Right lobe of liver (tissue), 4 donors: ENCODE measurements at regions not wholly inside any gene's neighbourhood (a gene's known extent, or its start where the extent isn't known, plus 50 kb on each side); places are given as distances from the start of the nearest gene placed in this dataset.

ENCODE experiments used
- POLR2A ChIP-seq: fragments of 450-650 bp; IDR thresholded peaks from one replicate; pipeline ENCODE4 v1.6.1; 2017; ENCODE audit warnings: antibody characterized with exemption, mild to moderate bottlenecking
- TF ChIP-seq, protein P1 (sequence below), 4 donors: fragments of 200-600 bp in 3 of 4; fragments of 450-650 bp in 1 of 4; IDR thresholded peaks; one replicate each; pipeline versions ENCODE4 v1.5.1 to v1.8.0; 2016 to 2022; ENCODE audit warnings: antibody characterized with exemption in 4 of 4, mild to moderate bottlenecking in 2 of 4
- donor health status: DM: no; HTN: no; CAD: no.
- donor health status: DM: no; HTN: no; CAD: no.
- donor health status: DM: no; HTN: yes; CAD: no.

DNA sequence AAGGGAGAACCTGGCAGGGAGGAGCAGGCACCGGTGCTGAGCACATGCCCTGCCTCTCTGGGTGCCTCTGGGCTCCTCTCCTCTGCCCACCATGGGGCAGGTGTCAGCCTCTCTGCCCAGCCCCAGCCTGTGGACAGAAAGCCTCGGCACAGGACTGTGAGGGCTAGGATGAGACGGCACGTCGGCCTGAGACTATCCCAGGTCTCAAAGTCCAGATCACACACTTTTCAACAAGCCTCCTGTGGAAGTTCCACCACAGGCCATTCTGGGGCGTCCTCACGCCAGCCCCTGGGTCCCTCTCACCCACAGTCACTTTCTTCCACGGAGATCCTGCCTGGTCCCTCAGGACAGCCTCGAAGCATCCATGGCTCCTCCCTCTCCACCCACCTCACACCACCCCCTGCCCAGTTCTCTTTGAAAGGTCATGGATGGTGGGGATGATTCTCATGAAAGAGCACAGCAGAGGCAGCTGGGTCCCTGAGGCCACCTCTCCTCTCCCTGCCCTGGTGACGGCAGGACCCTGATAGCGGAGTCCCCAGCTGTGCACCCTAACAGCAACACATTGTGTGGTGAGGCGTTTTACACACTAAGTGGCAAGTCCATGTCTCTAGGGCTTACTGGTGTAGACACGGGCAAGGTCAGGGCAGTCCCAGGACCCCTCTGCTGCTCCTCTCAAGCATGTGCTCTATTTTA, 569.4 kb upstream of the SALL3 start:
- TF ChIP-seq, protein P1, sequence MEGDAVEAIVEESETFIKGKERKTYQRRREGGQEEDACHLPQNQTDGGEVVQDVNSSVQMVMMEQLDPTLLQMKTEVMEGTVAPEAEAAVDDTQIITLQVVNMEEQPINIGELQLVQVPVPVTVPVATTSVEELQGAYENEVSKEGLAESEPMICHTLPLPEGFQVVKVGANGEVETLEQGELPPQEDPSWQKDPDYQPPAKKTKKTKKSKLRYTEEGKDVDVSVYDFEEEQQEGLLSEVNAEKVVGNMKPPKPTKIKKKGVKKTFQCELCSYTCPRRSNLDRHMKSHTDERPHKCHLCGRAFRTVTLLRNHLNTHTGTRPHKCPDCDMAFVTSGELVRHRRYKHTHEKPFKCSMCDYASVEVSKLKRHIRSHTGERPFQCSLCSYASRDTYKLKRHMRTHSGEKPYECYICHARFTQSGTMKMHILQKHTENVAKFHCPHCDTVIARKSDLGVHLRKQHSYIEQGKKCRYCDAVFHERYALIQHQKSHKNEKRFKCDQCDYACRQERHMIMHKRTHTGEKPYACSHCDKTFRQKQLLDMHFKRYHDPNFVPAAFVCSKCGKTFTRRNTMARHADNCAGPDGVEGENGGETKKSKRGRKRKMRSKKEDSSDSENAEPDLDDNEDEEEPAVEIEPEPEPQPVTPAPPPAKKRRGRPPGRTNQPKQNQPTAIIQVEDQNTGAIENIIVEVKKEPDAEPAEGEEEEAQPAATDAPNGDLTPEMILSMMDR (IDR thresholded peaks at IDR 0.05): no peak
- no peak for TF ChIP-seq POLR2A
